GM18517 (cell line): ENCODE measurements at regions not wholly inside any gene's neighbourhood (a gene's known extent, or its start where the extent isn't known, plus 50 kb on each side); places are given as distances from the start of the nearest gene placed in this dataset.

Experiments
- ATAC-seq: cut with Tn5 transposase; IDR thresholded peaks from one replicate; pipeline ENCODE4 v1.9.1; 2021; ENCODE audit warnings: mild to moderate bottlenecking, moderate library complexity; ENCODE audit not compliant: unreplicated experiment

- no peak for ATAC-seq
Observed at GRCh38 chr13:90531744-90532143, 815.7 kb upstream of the MIR17HG start.

- ATAC-seq: no peak
Observed at GRCh38 chr13:90532861-90533492, 814.5 kb upstream of the MIR17HG start.

GRCh38 chr13:90533866-90534265 lies 813.6 kb upstream of the MIR17HG start:
- no peak for ATAC-seq

GRCh38 chr13:90534617-90535370 lies 812.7 kb upstream of the MIR17HG start:
- ATAC-seq: no peak

- ATAC-seq: no peak
Observed at GRCh38 chr13:90535421-90535820, 812.1 kb upstream of the MIR17HG start.

GRCh38 chr13:90538063-90538462 lies 809.4 kb upstream of the MIR17HG start:
- ATAC-seq: no peak

GRCh38 chr13:90541346-90541745 lies 806.1 kb upstream of the MIR17HG start:
- no peak for ATAC-seq

GRCh38 chr13:90542959-90543505 lies 804.5 kb upstream of the MIR17HG start:
- ATAC-seq: no peak

GRCh38 chr13:90545070-90545840 lies 802.2 kb upstream of the MIR17HG start:
- no peak for ATAC-seq

GRCh38 chr13:90547272-90547790 lies 800.2 kb upstream of the MIR17HG start:
- no peak for ATAC-seq

GRCh38 chr13:90551253-90551652 lies 796.2 kb upstream of the MIR17HG start:
- no peak for ATAC-seq

- no peak for ATAC-seq
Observed at GRCh38 chr13:90552702-90553101, 794.8 kb upstream of the MIR17HG start.

- ATAC-seq: no peak
Observed at GRCh38 chr13:90553159-90553558, 794.3 kb upstream of the MIR17HG start.

GRCh38 chr13:90557626-90558025 lies 789.9 kb upstream of the MIR17HG start:
- ATAC-seq: no peak

GRCh38 chr13:90562443-90562842 lies 785.0 kb upstream of the MIR17HG start:
- no peak for ATAC-seq

GRCh38 chr13:90564096-90564495 lies 783.4 kb upstream of the MIR17HG start:
- ATAC-seq: no peak

- ATAC-seq: no peak
Observed at GRCh38 chr13:90564566-90564965, 782.9 kb upstream of the MIR17HG start.

GRCh38 chr13:90565985-90566713 lies 781.3 kb upstream of the MIR17HG start:
- ATAC-seq: no peak

- ATAC-seq: no peak
Observed at GRCh38 chr13:90568165-90568564, 779.3 kb upstream of the MIR17HG start.

- no peak for ATAC-seq
Observed at GRCh38 chr13:90576067-90576466, 771.4 kb upstream of the MIR17HG start.

- ATAC-seq: no peak
Observed at GRCh38 chr13:90577726-90578125, 769.8 kb upstream of the MIR17HG start.
